ENCODE measurements at regions not wholly inside any gene's neighbourhood (a gene's known extent, or its start where the extent isn't known, plus 50 kb on each side); places are given as distances from the start of the nearest gene placed in this dataset.

- TF ChIP-seq CTCF (IDR thresholded peaks at IDR 0.05; ENCODE audit: insufficient read depth, low read length), result no peak
- no peak for DNase-seq (ENCODE audit: low read depth)
- no peak overlapping the region for H3K4me3 ChIP-seq (ENCODE audit: low read depth, low read length)
These were observed 72.7 kb upstream of the PRDM11 start for GRCh38 chr11:45073685-45074141.

- no peak for DNase-seq (ENCODE audit: low read depth)
- TF ChIP-seq CTCF (IDR thresholded peaks at IDR 0.05; ENCODE audit: insufficient read depth, low read length), result no peak
- no peak overlapping the region for H3K4me3 ChIP-seq (ENCODE audit: low read depth, low read length)
These were observed 70.9 kb upstream of the PRDM11 start for GRCh38 chr11:45075519-45075918.

GRCh38 chr11:45075952-45076351 lies 70.5 kb upstream of the PRDM11 start:
- TF ChIP-seq CTCF (IDR thresholded peaks at IDR 0.05; ENCODE audit: insufficient read depth, low read length), result no peak
- no peak overlapping the region for H3K4me3 ChIP-seq (ENCODE audit: low read depth, low read length)
- DNase-seq (ENCODE audit: low read depth), result no peak

GRCh38 chr11:45076761-45077160 lies 69.7 kb upstream of the PRDM11 start:
- DNase-seq (ENCODE audit: low read depth), result no peak
- no peak for TF ChIP-seq CTCF (IDR thresholded peaks at IDR 0.05; ENCODE audit: insufficient read depth, low read length)
- H3K4me3 ChIP-seq (ENCODE audit: low read depth, low read length), result no peak overlapping the region

- no peak for TF ChIP-seq CTCF (IDR thresholded peaks at IDR 0.05; ENCODE audit: insufficient read depth, low read length)
- H3K4me3 ChIP-seq (ENCODE audit: low read depth, low read length), result no peak overlapping the region
- DNase-seq (ENCODE audit: low read depth), result peak; percentile 36
These were observed 68.0 kb upstream of the PRDM11 start for GRCh38 chr11:45078236-45079074.

GRCh38 chr11:45079075-45079444 lies 67.4 kb upstream of the PRDM11 start:
- no peak for TF ChIP-seq CTCF (IDR thresholded peaks at IDR 0.05; ENCODE audit: insufficient read depth, low read length)
- no peak for DNase-seq (ENCODE audit: low read depth)
- H3K4me3 ChIP-seq (ENCODE audit: low read depth, low read length), result no peak overlapping the region

GRCh38 chr11:45079567-45079942 lies 66.9 kb upstream of the PRDM11 start:
- TF ChIP-seq CTCF (IDR thresholded peaks at IDR 0.05; ENCODE audit: insufficient read depth, low read length), result no peak
- no peak overlapping the region for H3K4me3 ChIP-seq (ENCODE audit: low read depth, low read length)
- DNase-seq (ENCODE audit: low read depth), result no peak

Data from fibroblast of the aortic adventitia (primary cell).